SK-N-SH (cell line): ENCODE measurements at regions not wholly inside any gene's neighbourhood (a gene's known extent, or its start where the extent isn't known, plus 50 kb on each side); places are given as distances from the start of the nearest gene placed in this dataset.

Experiments
- CTCF ChIA-PET: fragments of 300-600, 350-600 bp; formaldehyde crosslinking; extraction: SDS; loops from one replicate; lab custom pipeline; 2021; lab: Yijun Ruan, JAX
- POLR2A ChIA-PET: fragments of 350-600 bp; sonication (Branson Sonifier 250); formaldehyde crosslinking; extraction: SDS; loops from one replicate; lab custom pipeline; 2020; ENCODE audit warnings: antibody characterized with exemption, inconsistent platforms; lab: Yijun Ruan, JAX
- DNase-seq: peaks from one replicate; pipeline ENCODE4 v3.0.0; 2012
- H2AFZ ChIP-seq: fragments of 200-600 bp; sonication (generic); 2 replicates; pipeline ENCODE4 v1.8.1; 2016; ENCODE audit warnings: antibody characterized with exemption, mild to moderate bottlenecking, low read depth
- H3F3A ChIP-seq: fragments of 200-600 bp; sonication (generic); replicated peaks from 2 replicates; pipeline ENCODE3; 2016; ENCODE audit warnings: antibody characterized with exemption, mild to moderate bottlenecking; ENCODE audit not compliant: insufficient read depth
- H3K27ac ChIP-seq, 2 experiments: fragments of 200-500 bp in 1 of 2; fragments of 200-600 bp in 1 of 2; sonication (Bioruptor generic) in 1 of 2; sonication (generic), shearing (Covaris generic) in 1 of 2; 2 replicates each; pipeline versions ENCODE4 v1.5.1 to v1.6.1; 2014 to 2016; ENCODE audit warnings: low read depth in 2 of 2, inconsistent platforms in 1 of 2, low read length in 1 of 2, mild to moderate bottlenecking in 1 of 2, mixed read lengths in 1 of 2
- H3K27me3 ChIP-seq: fragments of 200-600 bp; sonication (generic), shearing (Covaris generic); 2 replicates; pipeline ENCODE4 v1.6.1; 2016; ENCODE audit warnings: mixed run types; ENCODE audit not compliant: insufficient read depth
- H3K36me3 ChIP-seq, 2 experiments: fragments of 200-500 bp in 1 of 2; fragments of 200-600 bp in 1 of 2; sonication (Bioruptor generic) in 1 of 2; sonication (generic) in 1 of 2; replicated peaks in 1 of 2; 2 replicates each; pipeline versions ENCODE3 to v1.5.1; 2014 to 2016; ENCODE audit warnings: low read length in 1 of 2, mild to moderate bottlenecking in 1 of 2; ENCODE audit not compliant: insufficient read depth in 2 of 2, control insufficient read depth in 1 of 2
- H3K4me1 ChIP-seq, 2 experiments: fragments of 200-500 bp in 1 of 2; fragments of 200-600 bp in 1 of 2; sonication (Bioruptor generic) in 1 of 2; sonication (generic), shearing (Covaris generic) in 1 of 2; 2 replicates each; pipeline versions ENCODE4 v1.5.1 to v1.6.1; 2014 to 2016; ENCODE audit warnings: low read depth in 1 of 2, low read length in 1 of 2, mixed run types in 1 of 2; ENCODE audit not compliant: insufficient read depth in 2 of 2, control insufficient read depth in 1 of 2
- H3K4me2 ChIP-seq: fragments of 200-600 bp; sonication (generic), shearing (Covaris generic); 2 replicates; pipeline ENCODE4 v1.6.1; 2017; ENCODE audit warnings: mixed run types
- H3K4me3 ChIP-seq, 2 experiments: fragments of 200-500 bp in 1 of 2; fragments of 200-600 bp in 1 of 2; sonication (Bioruptor generic) in 1 of 2; sonication (generic), shearing (Covaris generic) in 1 of 2; 2 replicates each; pipeline versions ENCODE4 v1.5.1 to v1.8.1; 2014 to 2016; ENCODE audit warnings: low read depth in 2 of 2, inconsistent platforms in 1 of 2, low read length in 1 of 2, mild to moderate bottlenecking in 1 of 2, mixed read lengths in 1 of 2, moderate library complexity in 1 of 2
- H3K79me2 ChIP-seq: fragments of 200-600 bp; sonication (generic); 2 replicates; pipeline ENCODE4 v1.8.1; 2017; ENCODE audit warnings: mild to moderate bottlenecking; ENCODE audit not compliant: insufficient read depth
- H3K9ac ChIP-seq: fragments of 200-600 bp; sonication (generic); 2 replicates; pipeline ENCODE4 v1.6.1; 2017; ENCODE audit warnings: mixed run types
- H3K9me2 ChIP-seq: fragments of 200-600 bp; sonication (generic); 2 replicates; pipeline ENCODE4 v1.6.1; 2017; ENCODE audit warnings: mixed run types
- H3K9me3 ChIP-seq: fragments of 200-600 bp; sonication (generic); 2 replicates; pipeline ENCODE4 v1.6.1; 2017; ENCODE audit warnings: mixed run types, mild to moderate bottlenecking, moderate library complexity
- H4K20me1 ChIP-seq: fragments of 200-600 bp; sonication (generic); 2 replicates; pipeline ENCODE4 v1.6.1; 2017; ENCODE audit warnings: mild to moderate bottlenecking, mixed run types; ENCODE audit not compliant: insufficient read depth
- CTCF ChIP-seq: fragments of 200-600 bp; sonication (generic); IDR thresholded peaks from 2 replicates; pipeline ENCODE4 v1.6.1; 2017; ENCODE audit warnings: antibody characterized with exemption, mild to moderate bottlenecking, moderate library complexity
- ELF1 ChIP-seq: IDR thresholded peaks from 2 replicates; pipeline ENCODE4 v1.4.0; 2012
- EP300 ChIP-seq, 2 experiments: IDR thresholded peaks; 2 replicates each; pipeline versions ENCODE4 v1.4.0 to v1.6.1; 2012; ENCODE audit warnings: borderline replicate concordance in 1 of 2, low read depth in 1 of 2, low read length in 1 of 2
- FOSL2 ChIP-seq: IDR thresholded peaks from 2 replicates; pipeline ENCODE4 v1.4.0; 2012; ENCODE audit warnings: low read depth, mild to moderate bottlenecking, moderate library complexity, borderline replicate concordance
- GABPA ChIP-seq: IDR thresholded peaks from 2 replicates; pipeline ENCODE4 v1.4.0; 2012; ENCODE audit warnings: low read depth, mild to moderate bottlenecking
- GATA2 ChIP-seq: sonication (generic); formaldehyde crosslinking; IDR thresholded peaks from 2 replicates; pipeline ENCODE4 v1.5.0; 2020; ENCODE audit warnings: mild to moderate bottlenecking, missing genetic modification reagents
- IRF3 ChIP-seq: fragments of 150-350 bp; IDR thresholded peaks from 2 replicates; pipeline ENCODE4 v1.6.1; 2016; ENCODE audit warnings: mild to moderate bottlenecking, low read depth, low read length
- JUND ChIP-seq: IDR thresholded peaks from 2 replicates; pipeline ENCODE4 v1.4.0; 2012
- MEF2A ChIP-seq: IDR thresholded peaks from 2 replicates; pipeline ENCODE4 v1.4.0; 2012; ENCODE audit warnings: low read depth, borderline replicate concordance
- NFIC ChIP-seq: IDR thresholded peaks from 2 replicates; pipeline ENCODE4 v1.4.0; 2012; ENCODE audit warnings: borderline replicate concordance
- NRF1 ChIP-seq: IDR thresholded peaks from 2 replicates; pipeline ENCODE4 v1.6.1; 2012; ENCODE audit warnings: low read depth, mild to moderate bottlenecking, low read length
- POLR2AphosphoS5 ChIP-seq: IDR thresholded peaks from 2 replicates; pipeline ENCODE4 v1.6.1; 2012; ENCODE audit warnings: low read depth, low read length
- RFX5 ChIP-seq: IDR thresholded peaks from 2 replicates; pipeline ENCODE4 v1.6.1; 2012; ENCODE audit warnings: mild to moderate bottlenecking, improper control_type of control experiment, low read length
- RXRA ChIP-seq: IDR thresholded peaks from 2 replicates; pipeline ENCODE4 v1.4.0; 2012; ENCODE audit warnings: low read depth, mild to moderate bottlenecking, borderline replicate concordance
- SMC3 ChIP-seq: IDR thresholded peaks from 2 replicates; pipeline ENCODE4 v1.6.1; 2012; ENCODE audit warnings: low read depth, low read length, improper control_type of control experiment
- TEAD4 ChIP-seq: IDR thresholded peaks from 2 replicates; pipeline ENCODE4 v1.4.0; 2012; ENCODE audit warnings: mild to moderate bottlenecking, borderline replicate concordance; ENCODE audit not compliant: insufficient read depth
- USF2 ChIP-seq: fragments of 150-350 bp; IDR thresholded peaks from 2 replicates; pipeline ENCODE4 v1.6.1; 2017; ENCODE audit warnings: antibody characterized with exemption, low read length, low read depth, borderline replicate concordance
- YY1 ChIP-seq: IDR thresholded peaks from 2 replicates; pipeline ENCODE4 v1.4.0; 2012; ENCODE audit warnings: low read depth, mild to moderate bottlenecking
- WGBS: methylation state at CpG from one replicate; pipeline ENCODE4 v1.1.6; 2017; ENCODE audit warnings: low lambda C conversion rate; 5-methylcytosine and 5-hydroxymethylcytosine counted together

GRCh38 chr11:79864882-79865281 is 424.1 kb upstream of the TENM4 start:
- Histone ChIP-seq H2AFZ (no peak overlapping the region), H3K4me1 (no peaks in the 10 kb centered on the region)

More at GRCh38 chr11:79864882-79865281, 424.1 kb upstream of the TENM4 start:
- no peak for DNase-seq
- H3K9me3 ChIP-seq, result no peaks in the 10 kb centered on the region
- H3K36me3 ChIP-seq, result no peaks in the 10 kb centered on the region
- no peaks in the 10 kb centered on the region for H3F3A ChIP-seq
- no peak overlapping the region for H3K4me3 ChIP-seq
- TF ChIP-seq SMC3, result no peak
- TF ChIP-seq NRF1, result no peak
- TF ChIP-seq POLR2AphosphoS5, result no peak
- TF ChIP-seq FOSL2, result no peak
- TF ChIP-seq JUND, result no peak
- TF ChIP-seq GATA2 (CRISPR knock-in tag), result no peak
- TF ChIP-seq NFIC, result no peak
- TF ChIP-seq GABPA, result no peak
- TF ChIP-seq ELF1, result no peak
- no peak for TF ChIP-seq EP300 (IDR thresholded peaks at IDR 0.05; ENCODE audit: borderline replicate concordance in 1 of 2, low read depth in 1 of 2, low read length in 1 of 2)
- TF ChIP-seq USF2, result no peak
- TF ChIP-seq TEAD4, result no peak
- no peak for TF ChIP-seq RFX5
- TF ChIP-seq CTCF, result no peak
- TF ChIP-seq RXRA, result no peak
- no peak for TF ChIP-seq MEF2A
- no peak for TF ChIP-seq IRF3
- no peak for TF ChIP-seq YY1
- no peaks in the 10 kb centered on the region for H4K20me1 ChIP-seq
- H3K9me2 ChIP-seq, result no peaks in the 10 kb centered on the region
- POLR2A ChIA-PET, result no interaction called here
- H3K79me2 ChIP-seq, result no peaks in the 10 kb centered on the region
- CTCF ChIA-PET, result no interaction called here
- no peak overlapping the region for H3K9ac ChIP-seq
- WGBS, result 80% methylated on average over 1 of the region's 6 CpGs
- H3K27ac ChIP-seq, result no peak overlapping the region
- H3K27me3 ChIP-seq, result no peaks in the 10 kb centered on the region
- no peak overlapping the region for H3K4me2 ChIP-seq
